ENCODE measurements at regions not wholly inside any gene's neighbourhood (a gene's known extent, or its start where the extent isn't known, plus 50 kb on each side); places are given as distances from the start of the nearest gene placed in this dataset.

DNA sequence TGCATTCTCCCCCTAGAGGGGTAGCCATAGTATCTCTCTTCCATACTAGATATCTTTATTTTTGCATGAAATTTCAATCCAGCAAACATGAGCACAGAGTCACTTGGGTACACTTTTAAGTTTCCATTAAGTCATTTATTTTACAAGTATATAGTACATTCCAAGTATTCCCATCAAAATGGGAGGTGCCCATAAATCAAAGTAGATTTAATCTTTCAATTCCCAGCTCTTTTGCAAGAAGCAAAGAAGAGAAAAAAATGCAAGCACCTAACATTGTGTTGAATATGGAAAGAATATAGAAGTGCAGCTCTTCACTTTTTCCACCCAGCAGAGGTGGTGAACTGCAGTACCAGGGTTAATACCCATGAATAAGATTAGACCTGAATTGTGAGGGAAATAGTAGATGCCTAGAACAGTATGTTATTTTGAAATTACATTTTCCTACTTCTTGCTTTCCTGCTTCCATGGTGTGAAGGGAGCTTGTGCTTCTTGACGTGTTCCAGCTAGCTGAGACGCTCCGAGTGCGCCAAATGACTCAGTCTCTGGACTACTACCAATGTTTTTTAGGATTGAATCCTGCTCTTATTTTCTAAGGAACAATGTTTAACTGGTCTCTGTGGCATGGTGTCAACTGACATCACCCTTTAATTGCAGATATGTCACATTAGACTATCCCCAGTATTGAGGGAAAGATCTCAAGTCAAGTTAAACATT, 151.1 kb upstream of the MAF start:
- no peak for TF ChIP-seq JUN (IDR thresholded peaks at IDR 0.05; ENCODE audit: borderline replicate concordance, insufficient read depth, insufficient read length, low read depth)
- TF ChIP-seq, protein P1, sequence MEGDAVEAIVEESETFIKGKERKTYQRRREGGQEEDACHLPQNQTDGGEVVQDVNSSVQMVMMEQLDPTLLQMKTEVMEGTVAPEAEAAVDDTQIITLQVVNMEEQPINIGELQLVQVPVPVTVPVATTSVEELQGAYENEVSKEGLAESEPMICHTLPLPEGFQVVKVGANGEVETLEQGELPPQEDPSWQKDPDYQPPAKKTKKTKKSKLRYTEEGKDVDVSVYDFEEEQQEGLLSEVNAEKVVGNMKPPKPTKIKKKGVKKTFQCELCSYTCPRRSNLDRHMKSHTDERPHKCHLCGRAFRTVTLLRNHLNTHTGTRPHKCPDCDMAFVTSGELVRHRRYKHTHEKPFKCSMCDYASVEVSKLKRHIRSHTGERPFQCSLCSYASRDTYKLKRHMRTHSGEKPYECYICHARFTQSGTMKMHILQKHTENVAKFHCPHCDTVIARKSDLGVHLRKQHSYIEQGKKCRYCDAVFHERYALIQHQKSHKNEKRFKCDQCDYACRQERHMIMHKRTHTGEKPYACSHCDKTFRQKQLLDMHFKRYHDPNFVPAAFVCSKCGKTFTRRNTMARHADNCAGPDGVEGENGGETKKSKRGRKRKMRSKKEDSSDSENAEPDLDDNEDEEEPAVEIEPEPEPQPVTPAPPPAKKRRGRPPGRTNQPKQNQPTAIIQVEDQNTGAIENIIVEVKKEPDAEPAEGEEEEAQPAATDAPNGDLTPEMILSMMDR (IDR thresholded peaks at IDR 0.05; ENCODE audit: extremely low read depth in 1 of 2, insufficient read depth in 1 of 2, low read depth in 1 of 2, low read length in 2 of 2), result no peak

All from endothelial cell of umbilical vein (primary cell).